Lower leg skin (tissue), 3 donors: ENCODE measurements at regions not wholly inside any gene's neighbourhood (a gene's known extent, or its start where the extent isn't known, plus 50 kb on each side); places are given as distances from the start of the nearest gene placed in this dataset.

Experiments
- CTCF ChIP-seq, 3 donors: fragments of 450-650 bp; IDR thresholded peaks; one replicate each; pipeline ENCODE4 v1.5.1; 2016; ENCODE audit warnings: antibody characterized with exemption in 3 of 3, mild to moderate bottlenecking in 3 of 3, moderate library complexity in 2 of 3
- POLR2A ChIP-seq, 2 donors: fragments of 450-650 bp; IDR thresholded peaks; one replicate each; pipeline ENCODE4 v1.6.1; 2016 to 2017; ENCODE audit warnings: antibody characterized with exemption in 2 of 2, mild to moderate bottlenecking in 1 of 2, moderate library complexity in 1 of 2

- TF ChIP-seq CTCF (IDR thresholded peaks at IDR 0.05), result no peak
- no peak for TF ChIP-seq POLR2A (IDR thresholded peaks at IDR 0.05)
Measured at GRCh38 chr6:145367149-145367548, 368.2 kb downstream of the EPM2A start.
